Naive thymus-derived CD8-positive, alpha-beta T cell (primary cell): ENCODE measurements at regions not wholly inside any gene's neighbourhood (a gene's known extent, or its start where the extent isn't known, plus 50 kb on each side); places are given as distances from the start of the nearest gene placed in this dataset.
"Not testable (repeated sequence)": the region's sequence is repeated elsewhere in the genome, so short reads cannot be mapped to it uniquely, and the experiment has no call there.

Experiments
- ATAC-seq, 2 donors: fragments of 150-1000 bp; cut with Tn5 transposase in 1 of 2; sonication (Bioruptor Pico), chemical (Tn5 transposase) in 1 of 2; 1 replicate in 1 of 2; 2 replicates in 1 of 2; pipeline ENCODE4 v1.10.0; 2021; ENCODE audit warnings: mild to moderate bottlenecking in 2 of 2, moderate library complexity in 2 of 2
- POLR2A ChIA-PET: fragments of 350-600 bp; sonication (Branson Sonifier 250); formaldehyde crosslinking; loops from one replicate; lab custom pipeline; 2021; ENCODE audit warnings: antibody characterized with exemption; lab: Charles Lee
- DNase-seq, 10 donors: peaks; one replicate each; pipeline versions ENCODE4 v3.0.0 to v3.0.0-alpha.2; 2020 to 2022
- H3K27ac Mint-ChIP-seq, 10 donors: one replicate each; pipeline ENCODE4 v1.8.0; 2020 to 2022; ENCODE audit warnings: mild to moderate bottlenecking in 10 of 10, mixed read lengths in 10 of 10, moderate library complexity in 4 of 10, inconsistent platforms in 1 of 10
- H3K27me3 Mint-ChIP-seq, 5 donors: one replicate each; pipeline ENCODE4 v1.8.0; 2021 to 2022; ENCODE audit warnings: mixed read lengths in 5 of 5
- H3K36me3 Mint-ChIP-seq, 3 donors: one replicate each; pipeline ENCODE4 v1.8.0; 2020 to 2022; ENCODE audit warnings: mixed read lengths in 3 of 3, mild to moderate bottlenecking in 2 of 3, inconsistent platforms in 1 of 3
- H3K4me1 Mint-ChIP-seq, 4 donors: one replicate each; pipeline ENCODE4 v1.8.0; 2021 to 2022; ENCODE audit warnings: mixed read lengths in 4 of 4
- H3K4me3 Mint-ChIP-seq, 10 donors: one replicate each; pipeline ENCODE4 v1.8.0; 2020 to 2022; ENCODE audit warnings: mild to moderate bottlenecking in 10 of 10, mixed read lengths in 10 of 10, moderate library complexity in 6 of 10, inconsistent platforms in 1 of 10
- H3K9me3 Mint-ChIP-seq, 9 donors: one replicate each; pipeline ENCODE4 v1.8.0; 2020 to 2022; ENCODE audit warnings: mixed read lengths in 9 of 9, mild to moderate bottlenecking in 3 of 9, inconsistent platforms in 1 of 9, moderate library complexity in 1 of 9

DNA sequence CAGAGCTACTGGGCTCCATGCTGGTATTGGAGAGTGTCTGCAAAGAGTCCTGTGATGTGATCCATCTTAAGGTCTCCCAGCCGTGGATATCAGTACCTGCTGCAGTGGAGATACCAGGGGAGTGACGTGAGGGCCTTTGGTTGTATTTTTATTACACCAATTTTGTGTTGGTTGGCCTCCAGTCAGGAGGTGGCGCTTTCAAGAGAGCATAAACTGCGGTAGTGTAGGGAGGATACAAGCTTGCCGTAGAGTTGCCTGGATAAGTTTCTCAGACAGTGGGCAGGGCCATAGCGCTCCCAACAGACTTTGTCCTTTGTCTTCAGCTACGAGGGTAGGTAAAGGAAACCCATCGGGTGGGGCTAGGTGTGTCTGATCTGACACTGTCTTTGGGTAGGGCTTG, 113.0 kb upstream of the CEP162 start:
- peaks cover 0 to 34% (median 20%) of the 10 kb centered on the region in 9 donors for H3K9me3 Mint-ChIP-seq
- H3K36me3 Mint-ChIP-seq, result peaks cover 0 to 12% (median 0%) of the 10 kb centered on the region in 3 donors
- no peak overlapping the region for H3K27ac Mint-ChIP-seq
- peaks cover 0 to 12% (median 2%) of the 10 kb centered on the region in 5 donors for H3K27me3 Mint-ChIP-seq
- no peak overlapping the region for H3K4me3 Mint-ChIP-seq
- no peaks in the 10 kb centered on the region for H3K4me1 Mint-ChIP-seq
- POLR2A ChIA-PET, result no interaction called here
- DNase-seq (no peak), ATAC-seq (no peak)

DNA sequence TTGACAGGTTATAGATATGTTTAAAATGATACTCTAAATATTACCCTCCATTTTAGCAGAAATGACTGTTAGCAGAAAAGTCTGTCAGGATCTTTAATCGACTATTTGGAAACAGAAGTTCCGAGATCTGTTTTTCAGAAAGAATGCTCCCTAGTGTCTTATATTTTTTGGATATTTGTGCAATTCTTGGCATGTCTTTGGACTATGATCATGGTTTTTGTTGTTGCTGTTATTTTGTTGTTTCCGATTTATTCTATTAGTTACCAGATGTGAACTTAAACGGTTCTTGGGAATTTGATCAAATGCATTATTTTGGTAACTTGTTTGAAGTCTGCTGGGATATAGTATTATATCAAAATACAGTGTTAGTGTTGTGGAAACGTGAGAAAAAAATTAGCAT, 106.4 kb upstream of the CEP162 start:
- POLR2A ChIA-PET, result no interaction called here
- Mint-ChIP-seq H3K9me3 (peaks cover 0 to 24% (median 17%) of the 10 kb centered on the region in 9 donors), H3K36me3 (peaks cover 0 to 13% (median 0%) of the 10 kb centered on the region in 3 donors), H3K27me3 (peaks cover 0 to 2% (median 0%) of the 10 kb centered on the region in 5 donors), H3K27ac (no peak overlapping the region), H3K4me3 (no peak overlapping the region), H3K4me1 (no peaks in the 10 kb centered on the region)
- ATAC-seq (no peak), DNase-seq (no peak)

DNA sequence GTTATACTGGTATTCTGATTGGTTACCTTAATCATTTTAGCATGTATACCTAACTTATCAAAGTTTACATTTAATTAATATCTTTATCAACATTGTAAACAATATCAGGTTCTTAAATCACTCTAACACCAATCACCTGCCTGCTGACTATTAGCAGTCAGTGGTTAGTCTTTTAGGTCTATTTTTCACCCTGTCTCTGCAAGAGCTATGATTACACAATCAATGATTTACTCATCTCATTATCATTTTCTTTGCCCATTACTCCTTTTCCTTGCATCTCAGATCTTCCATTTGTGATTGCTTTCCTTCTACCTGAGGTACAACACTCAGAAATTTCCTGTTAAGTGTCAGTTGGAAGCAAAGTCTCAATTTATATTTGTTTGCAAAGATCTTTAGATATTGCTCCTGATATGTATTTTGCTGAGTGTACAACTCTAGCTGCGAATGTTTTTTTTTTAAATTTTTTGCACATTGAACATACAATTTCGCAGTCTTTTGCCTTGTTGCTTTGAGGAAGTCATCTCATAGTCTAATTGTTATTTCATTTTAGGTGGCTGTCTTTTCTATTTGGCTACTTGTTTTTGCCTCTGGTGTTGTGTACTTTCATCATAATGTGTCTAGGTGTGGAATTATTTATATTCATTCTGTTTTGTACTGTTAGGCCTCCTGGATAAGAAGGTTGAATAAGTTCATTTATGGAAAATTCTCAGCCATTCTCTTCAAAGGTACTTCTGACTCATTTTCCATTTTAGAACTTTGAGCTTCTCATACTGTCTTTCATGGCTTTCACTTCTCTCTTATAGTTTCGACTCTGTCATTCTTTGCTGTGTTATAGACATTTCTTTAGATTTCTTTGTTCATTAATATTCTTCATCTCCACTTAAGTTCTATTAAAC, 104.9 kb upstream of the CEP162 start:
- DNase-seq (no peak), ATAC-seq (no peak)
- Mint-ChIP-seq H3K4me3 (no peak overlapping the region), H3K4me1 (no peaks in the 10 kb centered on the region), H3K36me3 (peaks cover 0 to 6% (median 0%) of the 10 kb centered on the region in 3 donors), H3K9me3 (peaks cover 0 to 18% (median 10%) of the 10 kb centered on the region in 9 donors), H3K27ac (no peak overlapping the region), H3K27me3 (peaks cover 0 to 2% (median 0%) of the 10 kb centered on the region in 5 donors)
- POLR2A ChIA-PET, result no interaction called here

DNA sequence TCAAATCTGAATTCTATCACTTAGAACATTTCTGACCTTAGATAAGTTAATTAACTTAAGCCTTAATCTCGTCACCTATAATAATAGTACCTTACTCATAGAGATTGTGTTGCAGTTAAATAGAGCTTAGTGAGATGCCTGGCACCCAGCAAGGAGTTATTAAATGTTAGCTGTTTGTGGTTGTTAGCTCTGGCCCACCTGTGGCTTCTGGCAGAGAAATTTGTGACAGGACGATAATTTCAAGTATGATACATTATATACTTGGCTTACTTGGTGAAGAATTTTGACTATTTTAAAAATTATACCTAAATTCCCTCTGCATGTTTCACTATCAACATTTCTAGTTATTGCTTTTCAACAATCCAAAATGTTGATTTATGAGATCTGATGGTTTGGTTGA, 102.9 kb upstream of the CEP162 start:
- H3K36me3 Mint-ChIP-seq, result peaks cover 0 to under 1% (median 0%) of the 10 kb centered on the region in 3 donors
- no peaks in the 10 kb centered on the region for H3K4me1 Mint-ChIP-seq
- H3K9me3 Mint-ChIP-seq, result peaks cover 0 to 1% (median 0%) of the 10 kb centered on the region in 9 donors
- no peak for DNase-seq
- H3K4me3 Mint-ChIP-seq, result no peak overlapping the region
- H3K27ac Mint-ChIP-seq, result no peak overlapping the region
- POLR2A ChIA-PET, result no interaction called here
- no peaks in the 10 kb centered on the region for H3K27me3 Mint-ChIP-seq
- ATAC-seq, result no peak

DNA sequence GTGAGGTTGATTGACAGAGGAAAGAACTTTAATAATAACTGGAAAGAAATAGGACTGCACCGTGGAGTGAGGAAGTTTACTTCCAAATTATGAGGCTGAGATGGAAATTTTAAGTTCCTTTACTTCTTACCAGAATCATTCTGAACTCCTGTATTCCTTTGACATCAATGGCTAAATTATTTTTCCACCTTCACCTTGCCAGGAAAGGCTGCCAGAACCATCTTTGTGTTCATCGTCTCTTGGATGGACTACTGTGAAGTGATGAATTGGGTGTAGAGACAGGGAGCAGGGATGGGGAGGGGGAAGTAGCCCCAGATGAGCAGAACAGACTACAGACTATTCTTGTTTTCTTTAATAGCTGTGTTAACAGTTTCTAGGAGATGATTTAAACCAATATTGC, 102.1 kb upstream of the CEP162 start:
- Mint-ChIP-seq H3K27me3 (peaks cover 0 to 2% (median 0%) of the 10 kb centered on the region in 5 donors), H3K36me3 (no peaks in the 10 kb centered on the region), H3K4me3 (no peak overlapping the region), H3K27ac (no peak overlapping the region), H3K9me3 (no peaks in the 10 kb centered on the region), H3K4me1 (no peaks in the 10 kb centered on the region)
- DNase-seq (no peak), ATAC-seq (no peak)
- POLR2A ChIA-PET, result no interaction called here

DNA sequence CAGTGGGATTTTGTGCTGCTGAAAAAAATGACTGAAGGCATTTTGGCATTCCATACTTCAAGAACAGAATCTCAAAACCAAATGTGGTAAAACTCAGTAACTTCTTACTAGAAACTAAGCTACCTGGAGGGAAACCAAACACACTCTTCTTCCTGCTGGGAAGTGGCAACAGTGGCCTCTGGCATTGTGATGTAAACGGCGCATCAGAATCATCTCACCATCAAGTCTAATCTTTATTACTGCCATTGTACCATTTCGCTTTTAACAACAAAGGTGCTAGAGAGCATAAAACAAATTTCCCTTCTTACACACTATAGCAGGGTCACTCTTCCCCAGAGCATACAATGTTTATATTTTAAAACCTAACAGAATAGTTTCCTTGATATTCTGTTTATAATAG, 101.6 kb upstream of the CEP162 start:
- DNase-seq, result no peak
- Mint-ChIP-seq H3K4me1 (no peaks in the 10 kb centered on the region), H3K36me3 (no peaks in the 10 kb centered on the region), H3K27ac (no peak overlapping the region), H3K9me3 (no peaks in the 10 kb centered on the region), H3K4me3 (no peak overlapping the region), H3K27me3 (peaks cover 0 to 2% (median 0%) of the 10 kb centered on the region in 5 donors)
- ATAC-seq, result no peak
- POLR2A ChIA-PET, result no interaction called here

DNA sequence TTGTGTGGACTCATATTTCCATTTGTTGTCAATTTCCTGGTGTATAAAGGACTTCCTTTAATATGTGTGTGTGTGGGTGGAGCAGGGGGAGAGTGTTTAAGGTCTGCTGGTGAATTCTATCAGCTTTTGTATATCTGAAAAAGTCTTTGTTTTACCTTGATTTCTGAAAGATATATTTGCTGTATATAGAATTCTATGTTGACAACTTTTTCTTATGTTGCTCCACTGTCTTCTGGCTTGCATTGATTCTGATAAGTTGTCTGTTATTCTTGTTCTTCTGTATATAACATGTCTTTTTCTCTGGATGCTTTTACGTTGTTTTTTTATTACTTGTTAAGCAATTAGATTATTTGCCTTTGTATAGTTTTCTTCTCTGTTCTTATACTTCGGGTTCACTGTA, 90.0 kb upstream of the CEP162 start:
- POLR2A ChIA-PET, result no interaction called here
- Mint-ChIP-seq H3K27ac (no peak overlapping the region), H3K27me3 (peaks cover 2 to 12% (median 4%) of the 10 kb centered on the region in 5 donors), H3K9me3 (peaks cover 0 to 36% (median 12%) of the 10 kb centered on the region in 9 donors), H3K4me3 (no peak overlapping the region), H3K36me3 (peaks cover 0 to 19% (median 0%) of the 10 kb centered on the region in 3 donors), H3K4me1 (no peaks in the 10 kb centered on the region)
- ATAC-seq, result no peak
- no peak for DNase-seq

DNA sequence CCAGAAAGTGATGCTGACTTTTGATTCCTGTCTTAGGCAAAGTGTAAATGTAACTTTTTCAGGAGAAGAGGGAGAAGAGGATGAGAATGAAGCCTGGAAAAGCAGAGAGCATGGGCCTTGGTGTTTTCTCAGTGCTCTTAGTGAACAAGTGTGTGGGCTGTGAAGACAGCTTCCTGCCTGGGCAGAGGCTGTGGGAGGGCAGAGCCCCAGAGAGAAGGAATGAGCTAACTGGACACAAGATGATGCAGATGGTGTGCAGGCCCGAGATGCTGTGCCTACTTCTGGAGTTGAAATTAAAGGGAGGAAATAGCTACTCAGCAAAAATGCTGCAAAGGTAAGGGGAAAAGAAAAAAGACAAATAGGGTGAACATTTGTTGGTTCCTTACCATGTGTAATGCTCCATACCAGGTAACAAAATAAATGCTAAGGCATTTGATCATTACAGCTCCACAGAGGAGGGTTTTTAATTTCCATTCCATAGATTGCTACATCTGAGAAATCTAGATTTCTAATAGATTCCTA, 87.0 kb upstream of the CEP162 start:
- Mint-ChIP-seq H3K27ac (no peak overlapping the region), H3K36me3 (peaks cover 0 to 15% (median 0%) of the 10 kb centered on the region in 3 donors), H3K27me3 (peaks cover 2 to 10% (median 4%) of the 10 kb centered on the region in 5 donors), H3K4me3 (no peak overlapping the region), H3K9me3 (peaks cover 0 to 28% (median 12%) of the 10 kb centered on the region in 9 donors), H3K4me1 (no peaks in the 10 kb centered on the region)
- POLR2A ChIA-PET, result no interaction called here
- ATAC-seq (no peak), DNase-seq (no peak)

DNA sequence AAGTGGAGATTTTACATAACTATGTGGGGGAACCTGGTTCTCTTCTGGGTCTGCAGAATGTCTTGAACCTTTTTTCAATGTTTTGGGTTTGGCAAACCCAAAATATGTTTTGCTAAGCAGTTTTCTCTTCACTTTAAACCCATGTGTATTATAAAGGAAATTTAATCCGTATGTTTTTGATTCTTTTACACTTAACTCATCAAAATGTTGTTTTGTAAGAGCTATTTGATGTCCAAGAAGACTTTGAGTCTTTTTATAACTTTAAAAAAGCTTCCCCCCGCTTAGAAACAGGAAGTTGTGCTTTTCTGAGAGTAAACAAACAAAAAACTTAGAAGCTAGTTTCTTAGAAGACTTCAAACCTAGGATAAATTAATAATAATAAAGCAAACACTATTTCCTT, 81.9 kb upstream of the CEP162 start:
- Mint-ChIP-seq H3K9me3 (peaks cover 0 to 4% (median 0%) of the 10 kb centered on the region in 9 donors), H3K4me1 (no peaks in the 10 kb centered on the region), H3K4me3 (no peak overlapping the region), H3K27ac (no peak overlapping the region), H3K27me3 (peaks cover 2 to 6% (median 2%) of the 10 kb centered on the region in 5 donors), H3K36me3 (no peaks in the 10 kb centered on the region)
- POLR2A ChIA-PET, result no interaction called here
- DNase-seq, result no peak
- ATAC-seq, result no peak

DNA sequence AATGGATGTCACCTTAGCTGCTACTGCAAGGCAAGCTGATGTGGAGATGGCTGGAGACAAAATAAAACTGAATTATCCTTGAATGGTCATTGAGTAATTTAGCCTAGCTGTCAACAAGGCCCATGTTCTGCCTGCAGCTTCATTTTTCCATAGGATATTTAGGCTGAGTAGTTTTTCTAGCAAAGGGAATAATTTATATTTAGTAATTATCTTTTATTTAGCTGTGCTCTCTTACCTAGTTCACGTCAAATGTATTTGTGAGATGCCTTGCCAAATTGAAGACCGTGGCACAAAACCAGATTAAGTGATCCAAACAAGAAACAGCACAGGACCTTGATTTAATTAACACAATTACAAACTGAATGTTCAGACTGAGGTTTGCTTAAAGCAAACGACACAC, 77.4 kb upstream of the CEP162 start:
- H3K9me3 Mint-ChIP-seq, result peaks cover 0 to 3% (median 0%) of the 10 kb centered on the region in 9 donors
- H3K27me3 Mint-ChIP-seq, result peaks cover 0 to 9% (median 4%) of the 10 kb centered on the region in 5 donors
- POLR2A ChIA-PET, result no interaction called here
- ATAC-seq, result no peak
- no peak for DNase-seq
- H3K4me3 Mint-ChIP-seq, result no peak overlapping the region
- H3K27ac Mint-ChIP-seq, result no peak overlapping the region
- no peaks in the 10 kb centered on the region for H3K36me3 Mint-ChIP-seq
- H3K4me1 Mint-ChIP-seq, result no peaks in the 10 kb centered on the region

DNA sequence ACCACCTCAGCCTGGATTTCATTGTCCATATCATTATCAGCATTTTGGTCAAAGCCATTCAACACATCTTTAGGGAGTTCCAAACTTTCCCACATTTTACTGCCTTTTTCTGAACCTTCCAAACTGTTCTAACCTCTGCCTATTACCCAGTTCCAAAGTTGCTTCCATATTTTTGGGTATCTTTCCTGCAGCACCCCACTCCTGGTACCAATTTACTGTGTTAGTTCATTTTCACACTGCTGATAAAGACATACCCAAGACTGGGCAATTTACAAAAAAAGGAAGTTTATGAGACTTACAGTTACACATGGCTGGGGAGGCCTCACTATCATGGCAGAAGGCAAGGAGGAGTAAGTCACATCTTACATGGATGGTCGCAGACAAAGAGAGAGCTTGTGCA, 63.6 kb upstream of the CEP162 start:
- Mint-ChIP-seq H3K36me3 (peaks cover 0 to 25% (median 0%) of the 10 kb centered on the region in 3 donors), H3K9me3 (peaks cover 10 to 40% (median 30%) of the 10 kb centered on the region in 9 donors)
- H3K4me1 Mint-ChIP-seq, H3K27me3 Mint-ChIP-seq, H3K27ac Mint-ChIP-seq, H3K4me3 Mint-ChIP-seq, DNase-seq, ATAC-seq: not testable (repeated sequence)
- POLR2A ChIA-PET, result interaction anchor here (0.7 kb wide), 1 partner anchor 10 kb away, joined by 5 read pairs; no protein-coding TSS in a partner anchor

DNA sequence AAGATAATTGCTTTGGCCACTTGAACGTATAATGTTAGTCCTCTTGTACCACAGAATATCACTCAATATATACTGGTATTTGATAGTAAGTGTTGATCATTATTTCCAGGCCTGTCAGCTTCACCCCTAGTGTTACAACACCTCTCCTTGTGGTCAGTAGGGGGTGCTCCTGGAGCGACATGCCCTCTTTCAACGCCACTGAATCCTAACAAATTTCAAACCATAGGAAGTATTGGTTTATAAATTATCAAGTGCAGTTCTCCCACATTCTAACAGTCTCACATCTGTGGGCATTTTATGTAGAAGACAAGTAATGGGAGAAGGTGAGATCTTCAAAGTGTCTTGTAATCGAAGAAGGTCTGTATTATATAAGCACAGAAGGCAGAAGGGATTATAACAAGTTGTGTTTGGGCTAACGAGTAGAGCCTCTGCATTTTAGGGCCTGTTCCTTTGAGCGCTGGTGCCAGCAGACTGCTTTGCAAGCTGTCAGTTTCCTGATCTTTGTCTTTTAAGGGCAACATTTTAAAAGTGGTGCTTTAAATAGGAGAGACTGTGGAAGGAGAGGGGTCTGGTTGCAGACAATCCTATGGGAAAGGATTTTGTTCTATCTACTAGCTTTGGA, 57.1 kb upstream of the CEP162 start:
- Mint-ChIP-seq H3K27me3 (peaks cover 9 to 21% (median 18%) of the 10 kb centered on the region in 5 donors), H3K27ac (no peak overlapping the region), H3K36me3 (peaks cover 0 to 7% (median 0%) of the 10 kb centered on the region in 3 donors), H3K4me1 (no peaks in the 10 kb centered on the region), H3K9me3 (peaks cover 0 to 11% (median 10%) of the 10 kb centered on the region in 9 donors), H3K4me3 (no peak overlapping the region)
- POLR2A ChIA-PET, result no interaction called here
- no peak for ATAC-seq
- no peak for DNase-seq

DNA sequence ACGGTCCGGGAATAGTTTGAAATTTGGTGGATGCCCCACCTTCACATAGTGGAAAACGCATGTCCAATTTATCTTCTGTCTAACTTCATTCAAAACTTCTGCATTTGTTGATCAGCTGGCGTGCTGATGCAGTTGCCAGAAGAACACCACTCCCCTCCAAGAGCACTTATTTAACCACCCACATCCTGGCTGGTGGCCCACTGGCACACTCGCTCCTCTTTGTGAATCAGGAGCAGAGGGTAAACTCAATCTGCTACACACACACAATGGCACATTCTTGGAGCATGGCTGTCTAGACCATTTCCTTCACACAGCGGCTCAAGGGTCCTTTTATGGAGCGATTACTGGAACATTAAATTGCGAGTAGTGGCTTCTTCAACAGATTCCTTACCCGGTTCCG, 55.1 kb upstream of the CEP162 start:
- DNase-seq (no peak), ATAC-seq (no peak)
- POLR2A ChIA-PET, result no interaction called here
- no peaks in the 10 kb centered on the region for H3K36me3 Mint-ChIP-seq
- H3K9me3 Mint-ChIP-seq, result peaks cover 0 to 3% (median 0%) of the 10 kb centered on the region in 9 donors
- no peak overlapping the region for H3K27ac Mint-ChIP-seq
- no peaks in the 10 kb centered on the region for H3K4me1 Mint-ChIP-seq
- peaks cover 9 to 21% (median 13%) of the 10 kb centered on the region in 5 donors for H3K27me3 Mint-ChIP-seq
- no peak overlapping the region for H3K4me3 Mint-ChIP-seq
